Endothelial cell of umbilical vein (primary cell): ENCODE measurements at regions not wholly inside any gene's neighbourhood (a gene's known extent, or its start where the extent isn't known, plus 50 kb on each side); places are given as distances from the start of the nearest gene placed in this dataset.

Experiments used
- BruUV-seq: library from RNA; stranded (reverse); fragments of 400-500 nt; replicated peaks from 2 replicates; lab custom pipeline; 2021; lab: Mats Ljungman, UMichigan
- CTCF ChIA-PET: fragments of 300-600, 350-600 bp; sonication (Branson Sonifier 250); formaldehyde crosslinking; loops from one replicate; lab custom pipeline; 2021; ENCODE audit warnings: antibody characterized with exemption, inconsistent platforms; lab: Charles Lee
- POLR2A ChIA-PET: fragments of 300-600, 350-600 bp; sonication (Branson Sonifier 250); formaldehyde crosslinking; loops from one replicate; lab custom pipeline; 2021; ENCODE audit warnings: antibody characterized with exemption, inconsistent platforms; lab: Charles Lee
- DNase-seq: peaks from one replicate; pipeline ENCODE4 v3.0.0-alpha.2; 2011; ENCODE audit warnings: low read depth, low spot score
- FAIRE-seq: peaks from 2 replicates; lab custom pipeline; 2011; peaks lifted over from hg19 to GRCh38; lab: Jason Lieb, UNC
- H2AFZ ChIP-seq: 2 replicates; pipeline ENCODE4 v1.6.0; 2012; ENCODE audit warnings: low read depth, low read length, control low read depth, inconsistent platforms
- H3K27ac ChIP-seq: 2 replicates; pipeline ENCODE4 v1.5.1; 2011; ENCODE audit warnings: low read depth, mild to moderate bottlenecking, control low read depth, low read length, moderate library complexity; ENCODE audit not compliant: insufficient read depth
- H3K27me3 ChIP-seq, 2 experiments: 2 replicates each; pipeline versions ENCODE4 v1.6.0 to v1.6.1; 2011; ENCODE audit warnings: low read length in 2 of 2, mixed read lengths in 1 of 2; ENCODE audit not compliant: control insufficient read depth in 2 of 2, insufficient read depth in 2 of 2
- H3K36me3 ChIP-seq, 2 experiments: 2 replicates in 1 of 2; 3 replicates in 1 of 2; pipeline ENCODE4 v1.5.1; 2011; ENCODE audit warnings: low read length in 2 of 2, mild to moderate bottlenecking in 1 of 2, moderate library complexity in 1 of 2; ENCODE audit not compliant: control insufficient read depth in 2 of 2, insufficient read depth in 2 of 2; ENCODE audit errors: extremely low read depth in 1 of 2
- H3K4me1 ChIP-seq: 3 replicates; pipeline ENCODE4 v1.5.1; 2011; ENCODE audit warnings: mild to moderate bottlenecking, low read length; ENCODE audit not compliant: control insufficient read depth, insufficient read depth; ENCODE audit errors: extremely low read depth
- H3K4me2 ChIP-seq: 2 replicates; pipeline ENCODE4 v1.6.1; 2011; ENCODE audit warnings: low read length, control low read depth, mixed read lengths; ENCODE audit not compliant: insufficient read depth
- H3K4me3 ChIP-seq, 3 experiments: fragments of 200-600 bp in 1 of 3; sonication (generic), shearing (Covaris generic) in 1 of 3; replicated peaks in 1 of 3; 2 replicates each; pipeline ENCODE4 v1.5.1; 2011 to 2016; ENCODE audit warnings: control low read depth in 3 of 3, low read length in 3 of 3, mild to moderate bottlenecking in 2 of 3, inconsistent platforms in 1 of 3, low read depth in 1 of 3, moderate library complexity in 1 of 3; ENCODE audit not compliant: insufficient read depth in 1 of 3
- H3K79me2 ChIP-seq: 2 replicates; pipeline ENCODE4 v1.6.0; 2012; ENCODE audit warnings: low read length, inconsistent platforms; ENCODE audit not compliant: control insufficient read depth, insufficient read depth
- H3K9ac ChIP-seq: replicated peaks from 2 replicates; pipeline ENCODE3; 2011; ENCODE audit warnings: low read length, control low read depth; ENCODE audit not compliant: insufficient read depth; ENCODE audit errors: extremely low read depth
- H3K9me1 ChIP-seq: replicated peaks from 3 replicates; pipeline ENCODE4 v1.6.0; 2011; ENCODE audit warnings: mild to moderate bottlenecking, low read length; ENCODE audit not compliant: control insufficient read depth, insufficient read depth; ENCODE audit errors: extremely low read depth
- H3K9me3 ChIP-seq: replicated peaks from 2 replicates; pipeline ENCODE4 v1.5.1; 2012; ENCODE audit warnings: low read length, inconsistent platforms; ENCODE audit not compliant: control insufficient read depth, insufficient read depth
- H4K20me1 ChIP-seq: replicated peaks from 2 replicates; pipeline ENCODE3; 2011; ENCODE audit warnings: mild to moderate bottlenecking, low read length; ENCODE audit not compliant: control insufficient read depth, insufficient read depth; ENCODE audit errors: extremely low read depth
- EZH2 ChIP-seq: IDR thresholded peaks from 2 replicates; pipeline ENCODE4 v1.6.1; 2012; ENCODE audit warnings: borderline replicate concordance, low read depth, mild to moderate bottlenecking, moderate library complexity, low read length, inconsistent platforms; ENCODE audit not compliant: severe bottlenecking
- FOS ChIP-seq: IDR thresholded peaks from 2 replicates; pipeline ENCODE4 v1.6.1; 2011; ENCODE audit warnings: mild to moderate bottlenecking, low read length, moderate library complexity, borderline replicate concordance; ENCODE audit not compliant: insufficient read depth
- GATA2 ChIP-seq: IDR thresholded peaks from 2 replicates; pipeline ENCODE4 v1.7.0; 2011; ENCODE audit warnings: low read depth, mild to moderate bottlenecking, moderate library complexity, mixed read lengths, low read length; ENCODE audit not compliant: insufficient read length, insufficient read depth
- JUN ChIP-seq: IDR thresholded peaks from 2 replicates; pipeline ENCODE4 v1.6.1; 2011; ENCODE audit warnings: borderline replicate concordance, low read depth; ENCODE audit not compliant: insufficient read length, insufficient read depth
- MYC ChIP-seq: IDR thresholded peaks from one replicate; pipeline ENCODE4 v1.6.1; 2011; ENCODE audit warnings: mild to moderate bottlenecking, low read depth, low read length
- POLR2A ChIP-seq: IDR thresholded peaks from 2 replicates; pipeline ENCODE4 v1.6.1; 2012; ENCODE audit warnings: low read depth, mild to moderate bottlenecking, control low read depth, low read length
- POLR2AphosphoS5 ChIP-seq: IDR thresholded peaks from 2 replicates; pipeline ENCODE4 v1.6.1; 2012; ENCODE audit warnings: low read depth, mild to moderate bottlenecking, control low read depth, low read length, moderate library complexity; ENCODE audit not compliant: insufficient read depth
- dilution Hi-C: fragments of 300-500 bp; cut with MboI; formaldehyde crosslinking; loops from one replicate; pipeline ENCODE4 v1.15.0; 2019; ENCODE audit warnings: low sequenced_read_pairs; ENCODE audit not compliant: extremely low pct_ligation_motif_present
- intact Hi-C: fragments of 100-400 bp; cut with micrococcal nuclease; formaldehyde crosslinking; loops from one replicate; pipeline ENCODE4 v1.10.0; 2022
- TF ChIP-seq, protein P1 (sequence below), 2 donors: IDR thresholded peaks; 1 replicate in 1 of 2; 2 replicates in 1 of 2; pipeline ENCODE4 v1.5.1; 2011; ENCODE audit warnings: low read length in 2 of 2, mild to moderate bottlenecking in 2 of 2, moderate library complexity in 2 of 2, control low read depth in 1 of 2, inconsistent platforms in 1 of 2, low read depth in 1 of 2; ENCODE audit not compliant: insufficient read depth in 1 of 2; ENCODE audit errors: extremely low read depth in 1 of 2
- TF ChIP-seq, protein P2 (sequence below): IDR thresholded peaks from 2 replicates; pipeline ENCODE4 v1.6.1; 2011; ENCODE audit not compliant: insufficient read depth, insufficient read length

DNA sequence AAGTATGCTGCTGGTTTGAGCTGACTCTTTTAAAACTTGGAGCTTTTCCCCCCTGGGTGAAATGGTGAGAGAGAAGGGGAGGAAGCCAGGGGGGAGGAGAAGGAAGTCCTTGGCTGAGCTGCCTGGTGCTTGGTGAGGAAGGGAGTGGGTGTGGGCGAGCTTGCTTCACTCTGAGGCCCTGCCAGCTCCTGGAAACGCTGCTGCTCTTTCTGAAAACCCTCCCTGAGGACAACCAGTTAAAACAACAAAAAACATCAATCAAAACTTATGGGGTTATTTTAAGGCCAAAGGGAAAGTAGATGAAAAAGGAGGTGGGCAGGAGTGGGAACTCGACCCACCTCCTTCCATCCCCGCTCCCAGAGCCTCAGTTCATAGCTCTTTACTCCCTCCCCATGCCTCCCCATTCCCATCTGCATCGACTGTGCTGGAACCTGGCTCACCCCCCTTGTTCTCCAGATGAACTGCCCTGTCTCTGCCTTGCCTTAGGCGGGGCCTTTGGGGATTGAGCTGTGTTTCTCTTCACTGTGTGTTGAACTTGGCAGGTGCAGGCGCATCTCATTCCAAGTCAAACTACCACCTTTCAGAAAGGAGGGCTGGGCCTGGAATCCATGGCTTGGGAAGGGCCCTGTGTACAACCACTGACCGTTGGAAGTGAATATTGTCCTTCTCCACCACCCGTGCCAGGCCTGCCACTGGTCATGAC lies 166.1 kb downstream of the ZNF621 start:
- CTCF ChIA-PET = interaction anchor here (1.0 to 1.3 kb wide), 2 partner anchors 14 to 17 kb away, joined by 3 read pairs; no protein-coding TSS in a partner anchor
- Histone ChIP-seq H3K4me1 (no peaks in the 10 kb centered on the region), H3K4me2 (no peak overlapping the region), H3K27me3 (peaks cover 5 to 15% of the 10 kb centered on the region in 2 experiments), H4K20me1 (no peaks in the 10 kb centered on the region), H3K9me1 (no peaks in the 10 kb centered on the region), H3K36me3 (no peaks in the 10 kb centered on the region), H3K9ac (no peak overlapping the region), H2AFZ (no peak overlapping the region), H3K9me3 (no peaks in the 10 kb centered on the region), H3K4me3 (no peak overlapping the region), H3K27ac (no peak overlapping the region), H3K79me2 (no peaks in the 10 kb centered on the region)
- POLR2A ChIA-PET = no interaction called here
- FAIRE-seq (no peak), DNase-seq (no peak)
- TF ChIP-seq POLR2AphosphoS5 (no peak), JUN (no peak), FOS (no peak)
- BruUV-seq = no TSS peak
- dilution Hi-C loops = no loop called here
- intact Hi-C loops = no loop called here

DNA sequence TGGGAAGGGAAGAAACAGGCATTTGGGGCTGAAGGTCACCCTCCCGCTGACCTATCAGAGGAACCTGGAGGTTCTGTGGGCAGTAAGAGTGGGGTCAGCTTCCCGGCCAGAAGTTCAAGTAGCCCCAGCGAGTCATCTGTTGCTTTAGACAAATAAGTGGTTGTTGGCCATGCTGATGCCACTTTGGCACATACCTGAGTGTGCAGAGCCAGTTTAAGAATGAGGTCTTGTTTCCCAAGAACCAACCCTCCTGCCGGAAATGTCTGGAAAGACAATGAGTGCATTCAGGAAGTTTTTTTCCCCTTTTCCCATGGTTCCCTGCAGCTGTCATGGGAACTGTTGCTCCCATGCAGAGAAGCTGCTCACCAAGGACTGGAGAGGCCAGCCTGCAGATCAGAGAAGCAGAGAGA lies 166.7 kb downstream of the ZNF621 start:
- DNase-seq (peak; percentile 16), FAIRE-seq (no peak)
- H3K79me2 ChIP-seq = no peaks in the 10 kb centered on the region
- no peaks in the 10 kb centered on the region for H3K36me3 ChIP-seq
- no peak overlapping the region for H3K4me2 ChIP-seq
- peaks cover 8 to 15% of the 10 kb centered on the region in 2 experiments for H3K27me3 ChIP-seq
- no peak overlapping the region for H3K4me3 ChIP-seq
- no peaks in the 10 kb centered on the region for H3K4me1 ChIP-seq
- no peak overlapping the region for H3K9ac ChIP-seq
- H2AFZ ChIP-seq = no peak overlapping the region
- intact Hi-C loops = no loop called here
- no TSS peak for BruUV-seq
- dilution Hi-C loops = no loop called here
- H3K9me1 ChIP-seq = no peaks in the 10 kb centered on the region
- no peak overlapping the region for H3K27ac ChIP-seq
- POLR2A ChIA-PET = no interaction called here
- CTCF ChIA-PET = interaction anchor here (1.3 kb wide), 1 partner anchor 18 kb away, joined by 3 read pairs; no protein-coding TSS in a partner anchor
- TF ChIP-seq, protein P1, sequence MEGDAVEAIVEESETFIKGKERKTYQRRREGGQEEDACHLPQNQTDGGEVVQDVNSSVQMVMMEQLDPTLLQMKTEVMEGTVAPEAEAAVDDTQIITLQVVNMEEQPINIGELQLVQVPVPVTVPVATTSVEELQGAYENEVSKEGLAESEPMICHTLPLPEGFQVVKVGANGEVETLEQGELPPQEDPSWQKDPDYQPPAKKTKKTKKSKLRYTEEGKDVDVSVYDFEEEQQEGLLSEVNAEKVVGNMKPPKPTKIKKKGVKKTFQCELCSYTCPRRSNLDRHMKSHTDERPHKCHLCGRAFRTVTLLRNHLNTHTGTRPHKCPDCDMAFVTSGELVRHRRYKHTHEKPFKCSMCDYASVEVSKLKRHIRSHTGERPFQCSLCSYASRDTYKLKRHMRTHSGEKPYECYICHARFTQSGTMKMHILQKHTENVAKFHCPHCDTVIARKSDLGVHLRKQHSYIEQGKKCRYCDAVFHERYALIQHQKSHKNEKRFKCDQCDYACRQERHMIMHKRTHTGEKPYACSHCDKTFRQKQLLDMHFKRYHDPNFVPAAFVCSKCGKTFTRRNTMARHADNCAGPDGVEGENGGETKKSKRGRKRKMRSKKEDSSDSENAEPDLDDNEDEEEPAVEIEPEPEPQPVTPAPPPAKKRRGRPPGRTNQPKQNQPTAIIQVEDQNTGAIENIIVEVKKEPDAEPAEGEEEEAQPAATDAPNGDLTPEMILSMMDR (IDR thresholded peaks at IDR 0.05; ENCODE audit: extremely low read depth in 1 of 2, insufficient read depth in 1 of 2, low read depth in 1 of 2, low read length in 2 of 2) = no peak
- no peak for TF ChIP-seq FOS
- TF ChIP-seq, protein P2, sequence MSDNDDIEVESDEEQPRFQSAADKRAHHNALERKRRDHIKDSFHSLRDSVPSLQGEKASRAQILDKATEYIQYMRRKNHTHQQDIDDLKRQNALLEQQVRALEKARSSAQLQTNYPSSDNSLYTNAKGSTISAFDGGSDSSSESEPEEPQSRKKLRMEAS = no peak
- TF ChIP-seq POLR2A = no peak
- no peak for TF ChIP-seq EZH2
- no peak for TF ChIP-seq MYC
- no peak for TF ChIP-seq GATA2
- no peak for TF ChIP-seq JUN
- TF ChIP-seq POLR2AphosphoS5 = no peak
- H3K9me3 ChIP-seq = no peaks in the 10 kb centered on the region
- no peaks in the 10 kb centered on the region for H4K20me1 ChIP-seq
